ENCODE measurements at regions not wholly inside any gene's neighbourhood (a gene's known extent, or its start where the extent isn't known, plus 50 kb on each side); places are given as distances from the start of the nearest gene placed in this dataset.

DNA sequence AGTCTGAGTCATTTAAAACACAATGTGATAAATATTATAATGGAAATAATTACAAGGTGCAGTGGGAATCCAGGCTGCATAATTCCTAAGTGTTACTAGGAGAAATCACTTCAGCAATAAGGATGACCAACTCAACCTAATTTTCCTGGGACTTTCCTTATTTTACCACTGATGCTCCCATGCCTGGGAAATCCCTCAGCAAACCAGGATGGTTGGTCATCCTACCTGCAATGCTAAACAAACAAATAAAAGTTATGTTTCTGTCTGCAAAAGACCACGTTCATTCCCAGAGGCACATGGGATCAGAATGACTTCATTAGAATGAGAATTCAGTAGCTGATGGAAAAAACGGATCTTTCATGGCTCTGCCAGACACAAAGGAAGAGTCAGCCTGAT lies 130.8 kb upstream of the RAP1B start:
- no peak for TF ChIP-seq EZH2 (IDR thresholded peaks at IDR 0.05; ENCODE audit: low read length, unreplicated experiment)
- TF ChIP-seq, protein P1, sequence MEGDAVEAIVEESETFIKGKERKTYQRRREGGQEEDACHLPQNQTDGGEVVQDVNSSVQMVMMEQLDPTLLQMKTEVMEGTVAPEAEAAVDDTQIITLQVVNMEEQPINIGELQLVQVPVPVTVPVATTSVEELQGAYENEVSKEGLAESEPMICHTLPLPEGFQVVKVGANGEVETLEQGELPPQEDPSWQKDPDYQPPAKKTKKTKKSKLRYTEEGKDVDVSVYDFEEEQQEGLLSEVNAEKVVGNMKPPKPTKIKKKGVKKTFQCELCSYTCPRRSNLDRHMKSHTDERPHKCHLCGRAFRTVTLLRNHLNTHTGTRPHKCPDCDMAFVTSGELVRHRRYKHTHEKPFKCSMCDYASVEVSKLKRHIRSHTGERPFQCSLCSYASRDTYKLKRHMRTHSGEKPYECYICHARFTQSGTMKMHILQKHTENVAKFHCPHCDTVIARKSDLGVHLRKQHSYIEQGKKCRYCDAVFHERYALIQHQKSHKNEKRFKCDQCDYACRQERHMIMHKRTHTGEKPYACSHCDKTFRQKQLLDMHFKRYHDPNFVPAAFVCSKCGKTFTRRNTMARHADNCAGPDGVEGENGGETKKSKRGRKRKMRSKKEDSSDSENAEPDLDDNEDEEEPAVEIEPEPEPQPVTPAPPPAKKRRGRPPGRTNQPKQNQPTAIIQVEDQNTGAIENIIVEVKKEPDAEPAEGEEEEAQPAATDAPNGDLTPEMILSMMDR (conservative IDR thresholded peaks at IDR 0.05; ENCODE audit: low read depth, low read length): no peak
